ENCODE measurements at regions not wholly inside any gene's neighbourhood (a gene's known extent, or its start where the extent isn't known, plus 50 kb on each side); places are given as distances from the start of the nearest gene placed in this dataset.

GRCh38 chr3:72120039-72120438, 335.1 kb upstream of the PROK2 start:
- CTCF ChIA-PET, result no interaction called here
- TF ChIP-seq POLR2AphosphoS5 (IDR thresholded peaks at IDR 0.05; ENCODE audit: low read depth, low read length) (no peak), TCF7L2 (IDR thresholded peaks at IDR 0.05; ENCODE audit: low read depth, low read length) (no peak), REST (IDR thresholded peaks at IDR 0.05; ENCODE audit: insufficient read depth in 1 of 2, low read depth in 2 of 2, low read length in 1 of 2) (no peak), SIN3A (IDR thresholded peaks at IDR 0.05; ENCODE audit: borderline replicate concordance, insufficient read depth, low read depth, low read length) (no peak), CTCF (IDR thresholded peaks at IDR 0.05) (no peak)
- in situ Hi-C loops (cut with HindIII; ENCODE audit: low pct_unique_long_range_greater_than_20kb, low sequenced_read_pairs) (no loop called here), intact Hi-C loops (cut with micrococcal nuclease; ENCODE audit: unreplicated experiment) (no loop called here)
- no TSS peak for BruUV-seq (replicated peaks)
- no peaks in the 10 kb centered on the region for H3K4me1 ChIP-seq (ENCODE audit: control insufficient read depth, insufficient read depth, low read length)
- DNase-seq (ENCODE audit: low read depth, low spot score) (no peak), ATAC-seq (no peak)
- H3K27me3 ChIP-seq (ENCODE audit: control insufficient read depth, insufficient read depth, low read length), result no peaks in the 10 kb centered on the region
- H3K4me3 ChIP-seq (ENCODE audit: low read depth in 2 of 2, low read length in 2 of 2), result no peak overlapping the region
- no peak overlapping the region for H3K27ac ChIP-seq (ENCODE audit: low read length)
- no peaks in the 10 kb centered on the region for H3K9me3 ChIP-seq (ENCODE audit: control insufficient read depth, insufficient read depth, low read depth, low read length)
- POLR2A ChIA-PET, result no interaction called here
- no peaks in the 10 kb centered on the region for H3K36me3 ChIP-seq (ENCODE audit: control insufficient read depth, insufficient read depth, low read length)

- H3K9me3 ChIP-seq (ENCODE audit: control insufficient read depth, insufficient read depth, low read depth, low read length), result no peaks in the 10 kb centered on the region
- H3K4me1 ChIP-seq (ENCODE audit: control insufficient read depth, insufficient read depth, low read length), result no peaks in the 10 kb centered on the region
- H3K27ac ChIP-seq (ENCODE audit: low read length), result no peak overlapping the region
- ChIA-PET CTCF (no interaction called here), POLR2A (no interaction called here)
- no peak overlapping the region for H3K4me3 ChIP-seq (ENCODE audit: low read depth in 2 of 2, low read length in 2 of 2)
- in situ Hi-C loops (cut with HindIII; ENCODE audit: low pct_unique_long_range_greater_than_20kb, low sequenced_read_pairs), result no loop called here
- BruUV-seq (replicated peaks), result no TSS peak
- DNase-seq (ENCODE audit: low read depth, low spot score) (no peak), ATAC-seq (no peak)
- TF ChIP-seq REST (IDR thresholded peaks at IDR 0.05; ENCODE audit: insufficient read depth in 1 of 2, low read depth in 2 of 2, low read length in 1 of 2) (no peak), SIN3A (IDR thresholded peaks at IDR 0.05; ENCODE audit: borderline replicate concordance, insufficient read depth, low read depth, low read length) (no peak), TCF7L2 (IDR thresholded peaks at IDR 0.05; ENCODE audit: low read depth, low read length) (no peak), POLR2AphosphoS5 (IDR thresholded peaks at IDR 0.05; ENCODE audit: low read depth, low read length) (no peak), CTCF (IDR thresholded peaks at IDR 0.05) (no peak)
- H3K36me3 ChIP-seq (ENCODE audit: control insufficient read depth, insufficient read depth, low read length), result no peaks in the 10 kb centered on the region
- H3K27me3 ChIP-seq (ENCODE audit: control insufficient read depth, insufficient read depth, low read length), result no peaks in the 10 kb centered on the region
- intact Hi-C loops (cut with micrococcal nuclease; ENCODE audit: unreplicated experiment), result no loop called here
Measured at GRCh38 chr3:72118628-72119027, 333.7 kb upstream of the PROK2 start.
